OCI-LY3 (cell line): ENCODE measurements at regions not wholly inside any gene's neighbourhood (a gene's known extent, or its start where the extent isn't known, plus 50 kb on each side); places are given as distances from the start of the nearest gene placed in this dataset.

Experiments used
- H2AFZ ChIP-seq: fragments of 200-600, 300-600 bp; shearing (Covaris generic); 2 replicates; pipeline ENCODE4 v1.6.0; 2014; ENCODE audit warnings: antibody characterized with exemption, low read depth, low read length
- H3K27ac ChIP-seq: fragments of 200-600, 300-600 bp; sonication (generic); 2 replicates; pipeline ENCODE4 v1.5.1; 2014; ENCODE audit warnings: mild to moderate bottlenecking, low read length, moderate library complexity, mixed read lengths
- H3K27me3 ChIP-seq: fragments of 200-600, 300-600 bp; sonication (generic); 2 replicates; pipeline ENCODE4 v1.6.1; 2014; ENCODE audit warnings: low read depth, low read length, mixed read lengths
- H3K36me3 ChIP-seq: fragments of 200-600, 300-600 bp; sonication (generic); replicated peaks from 2 replicates; pipeline ENCODE3; 2014; ENCODE audit warnings: low read depth, low read length, mixed read lengths
- H3K4me1 ChIP-seq: fragments of 300-600, 200-600 bp; sonication (generic); 2 replicates; pipeline ENCODE4 v1.6.1; 2014; ENCODE audit warnings: low read length, mixed read lengths
- H3K4me2 ChIP-seq: fragments of 200-600, 300-600 bp; sonication (generic); 2 replicates; pipeline ENCODE4 v1.6.1; 2014; ENCODE audit warnings: low read length, mixed read lengths
- H3K4me3 ChIP-seq: fragments of 300-600, 200-600 bp; sonication (generic); 2 replicates; pipeline ENCODE4 v1.5.1; 2014; ENCODE audit warnings: antibody characterized with exemption, mild to moderate bottlenecking, low read length, moderate library complexity
- H3K79me2 ChIP-seq: fragments of 300-600, 200-600 bp; shearing (Covaris generic); 2 replicates; pipeline ENCODE4 v1.6.1; 2014; ENCODE audit warnings: mild to moderate bottlenecking, low read length, mixed read lengths
- H3K9ac ChIP-seq: fragments of 300-600, 200-600 bp; shearing (Covaris generic); 2 replicates; pipeline ENCODE4 v1.6.0; 2014; ENCODE audit warnings: mild to moderate bottlenecking, low read length, moderate library complexity
- H3K9me3 ChIP-seq: fragments of 200-600, 300-600 bp; shearing (Covaris generic); 2 replicates; pipeline ENCODE4 v1.6.1; 2014; ENCODE audit warnings: low read length, mixed read lengths; ENCODE audit not compliant: insufficient read depth
- H4K20me1 ChIP-seq: fragments of 200-600, 300-600 bp; sonication (generic); 2 replicates; pipeline ENCODE4 v1.6.1; 2016; ENCODE audit warnings: low read length, mixed read lengths; ENCODE audit not compliant: insufficient read depth
- EZH2phosphoT487 ChIP-seq: fragments of 200-600 bp; shearing (Covaris generic); IDR thresholded peaks from 2 replicates; pipeline ENCODE4 v1.6.1; 2018; ENCODE audit warnings: antibody characterized with exemption, mixed run types, low read depth
- TF ChIP-seq, protein P1 (sequence below): fragments of 200-600, 300-600 bp; sonication (generic); IDR thresholded peaks from 2 replicates; pipeline ENCODE4 v1.5.1; 2014; ENCODE audit warnings: antibody characterized with exemption, low read length, low read depth

GRCh38 chr2:188819792-188820191 lies 154.4 kb upstream of the COL3A1 start:
- Histone ChIP-seq H3K9ac (no peak overlapping the region), H2AFZ (no peak overlapping the region), H3K4me3 (no peak overlapping the region), H3K4me2 (no peak overlapping the region), H3K9me3 (no peaks in the 10 kb centered on the region), H3K79me2 (no peaks in the 10 kb centered on the region), H3K36me3 (no peaks in the 10 kb centered on the region), H3K4me1 (no peaks in the 10 kb centered on the region), H3K27me3 (no peaks in the 10 kb centered on the region), H3K27ac (no peak overlapping the region), H4K20me1 (no peaks in the 10 kb centered on the region)
- TF ChIP-seq, protein P1, sequence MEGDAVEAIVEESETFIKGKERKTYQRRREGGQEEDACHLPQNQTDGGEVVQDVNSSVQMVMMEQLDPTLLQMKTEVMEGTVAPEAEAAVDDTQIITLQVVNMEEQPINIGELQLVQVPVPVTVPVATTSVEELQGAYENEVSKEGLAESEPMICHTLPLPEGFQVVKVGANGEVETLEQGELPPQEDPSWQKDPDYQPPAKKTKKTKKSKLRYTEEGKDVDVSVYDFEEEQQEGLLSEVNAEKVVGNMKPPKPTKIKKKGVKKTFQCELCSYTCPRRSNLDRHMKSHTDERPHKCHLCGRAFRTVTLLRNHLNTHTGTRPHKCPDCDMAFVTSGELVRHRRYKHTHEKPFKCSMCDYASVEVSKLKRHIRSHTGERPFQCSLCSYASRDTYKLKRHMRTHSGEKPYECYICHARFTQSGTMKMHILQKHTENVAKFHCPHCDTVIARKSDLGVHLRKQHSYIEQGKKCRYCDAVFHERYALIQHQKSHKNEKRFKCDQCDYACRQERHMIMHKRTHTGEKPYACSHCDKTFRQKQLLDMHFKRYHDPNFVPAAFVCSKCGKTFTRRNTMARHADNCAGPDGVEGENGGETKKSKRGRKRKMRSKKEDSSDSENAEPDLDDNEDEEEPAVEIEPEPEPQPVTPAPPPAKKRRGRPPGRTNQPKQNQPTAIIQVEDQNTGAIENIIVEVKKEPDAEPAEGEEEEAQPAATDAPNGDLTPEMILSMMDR: no peak
- TF ChIP-seq EZH2phosphoT487: no peak

DNA sequence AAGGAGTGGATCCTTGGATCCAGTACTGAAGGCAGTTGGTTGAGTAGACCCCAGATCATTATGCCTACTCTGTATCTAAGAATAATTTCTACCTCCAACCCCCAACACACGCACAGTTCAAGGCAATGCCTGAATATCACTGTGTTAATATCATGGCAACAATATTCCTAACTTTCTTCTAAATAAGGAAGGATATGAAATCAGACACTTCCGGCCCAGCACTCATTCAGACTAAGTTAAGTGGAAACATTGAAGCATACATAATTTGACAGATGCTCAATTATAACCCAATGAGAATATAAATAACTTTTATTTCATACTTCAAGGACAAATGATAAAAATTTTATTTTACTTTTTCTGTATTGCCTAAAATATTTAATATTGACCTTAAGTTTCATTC lies 153.6 kb upstream of the COL3A1 start:
- H3K4me2 ChIP-seq: no peak overlapping the region
- H3K27ac ChIP-seq: no peak overlapping the region
- no peaks in the 10 kb centered on the region for H3K9me3 ChIP-seq
- no peak for TF ChIP-seq EZH2phosphoT487
- TF ChIP-seq, protein P1: no peak
- H3K4me1 ChIP-seq: no peaks in the 10 kb centered on the region
- no peaks in the 10 kb centered on the region for H3K36me3 ChIP-seq
- H4K20me1 ChIP-seq: no peaks in the 10 kb centered on the region
- no peak overlapping the region for H3K4me3 ChIP-seq
- H3K27me3 ChIP-seq: no peaks in the 10 kb centered on the region
- no peaks in the 10 kb centered on the region for H3K79me2 ChIP-seq
- no peak overlapping the region for H3K9ac ChIP-seq
- H2AFZ ChIP-seq: no peak overlapping the region

DNA sequence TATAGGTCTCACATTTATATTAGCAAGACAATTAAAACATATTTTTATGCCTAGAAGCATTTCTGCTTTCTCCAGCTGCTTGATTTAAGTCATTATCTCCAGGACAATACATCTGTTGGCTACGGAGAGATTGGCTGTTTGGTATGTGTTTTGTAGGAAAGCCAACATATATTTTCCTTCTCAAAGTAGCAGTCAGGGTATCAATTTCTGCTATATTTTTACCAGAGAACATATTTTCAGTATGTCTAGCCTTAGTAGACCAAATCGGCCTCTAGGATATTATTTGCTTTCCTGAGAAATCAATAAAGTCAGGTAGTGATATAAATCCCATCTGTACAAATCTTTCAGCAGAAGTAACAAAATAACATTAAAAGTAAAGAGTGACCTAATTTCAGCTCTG lies 150.0 kb upstream of the COL3A1 start:
- H3K4me2 ChIP-seq: no peak overlapping the region
- TF ChIP-seq, protein P1: no peak
- no peak for TF ChIP-seq EZH2phosphoT487
- no peak overlapping the region for H3K27ac ChIP-seq
- H3K27me3 ChIP-seq: no peaks in the 10 kb centered on the region
- H3K4me1 ChIP-seq: no peaks in the 10 kb centered on the region
- no peak overlapping the region for H2AFZ ChIP-seq
- no peaks in the 10 kb centered on the region for H3K36me3 ChIP-seq
- H3K9ac ChIP-seq: no peak overlapping the region
- H3K4me3 ChIP-seq: no peak overlapping the region
- no peaks in the 10 kb centered on the region for H3K9me3 ChIP-seq
- H3K79me2 ChIP-seq: no peaks in the 10 kb centered on the region
- no peaks in the 10 kb centered on the region for H4K20me1 ChIP-seq

GRCh38 chr2:188833331-188833730 lies 140.8 kb upstream of the COL3A1 start:
- TF ChIP-seq, protein P1: no peak
- TF ChIP-seq EZH2phosphoT487: no peak
- Histone ChIP-seq H4K20me1 (no peaks in the 10 kb centered on the region), H3K79me2 (no peaks in the 10 kb centered on the region), H3K4me1 (no peaks in the 10 kb centered on the region), H3K4me2 (no peak overlapping the region), H3K9me3 (no peaks in the 10 kb centered on the region), H3K27me3 (no peaks in the 10 kb centered on the region), H3K27ac (no peak overlapping the region), H3K9ac (no peak overlapping the region), H3K4me3 (no peak overlapping the region), H2AFZ (no peak overlapping the region), H3K36me3 (no peaks in the 10 kb centered on the region)
